ENCODE measurements at regions not wholly inside any gene's neighbourhood (a gene's known extent, or its start where the extent isn't known, plus 50 kb on each side); places are given as distances from the start of the nearest gene placed in this dataset.

DNA sequence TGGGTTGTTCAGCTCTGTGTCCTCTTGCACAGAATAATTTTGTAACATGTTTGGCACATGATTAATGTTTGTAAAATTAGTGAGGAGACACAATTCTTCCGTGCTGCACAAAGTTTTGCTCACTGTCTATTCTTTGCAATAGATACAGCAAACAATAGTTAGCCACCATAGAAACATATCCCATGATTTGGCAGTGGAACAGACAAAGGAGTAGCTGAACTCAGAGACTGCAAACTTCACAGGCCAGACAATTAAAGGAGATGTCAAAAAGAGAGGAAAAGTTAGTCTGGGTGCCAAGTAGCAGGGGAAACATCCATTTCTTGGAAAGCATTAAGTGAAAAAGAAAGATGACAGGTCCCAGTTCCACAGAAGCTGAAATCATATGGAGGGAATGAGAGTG is 267.4 kb upstream of the NRXN1 start:
- H3K79me2 ChIP-seq (ENCODE audit: control insufficient read depth, insufficient read depth, low read length): no peaks in the 10 kb centered on the region
- no peaks in the 10 kb centered on the region for H3K4me1 ChIP-seq (ENCODE audit: control insufficient read depth, insufficient read depth, low read length)
- H3K4me3 ChIP-seq: no peak overlapping the region
- no peaks in the 10 kb centered on the region for H3K27me3 ChIP-seq (replicated peaks in 1 of 2; ENCODE audit: control insufficient read depth in 2 of 2, insufficient read depth in 2 of 2, low read length in 1 of 2)
- CTCF ChIA-PET: interaction anchor here (2.0 kb wide), 1 partner anchor 12 kb away, joined by 5 read pairs; no protein-coding TSS in a partner anchor
- WGBS (ENCODE audit: insufficient coverage, insufficient replicate concordance, low lambda C conversion rate, missing lambda C conversion rate): 0% methylated on average over 1 of the region's 1 CpG
- BruUV-seq (replicated peaks): no TSS peak
- no peak overlapping the region for H2AFZ ChIP-seq (ENCODE audit: control insufficient read depth, low read depth, low read length)
- in situ Hi-C loops (cut with MboI): no loop called here
- H3K27ac ChIP-seq (ENCODE audit: control insufficient read depth, insufficient read depth): no peak overlapping the region
- H3K9ac ChIP-seq (ENCODE audit: control insufficient read depth, insufficient read depth, low read length): no peak overlapping the region
- ATAC-seq (no peak), FAIRE-seq (no peak), DNase-seq (ENCODE audit: low read depth, low spot score) (no peak)
- SMC1A ChIA-PET (ENCODE audit: uncharacterized antibody, unreplicated experiment): interaction anchor here (0.6 kb wide), 1 partner anchor 16 kb away, joined by 3 read pairs; no protein-coding TSS in a partner anchor
- H3K36me3 ChIP-seq (ENCODE audit: control insufficient read depth in 2 of 2, insufficient read depth in 2 of 2, low read length in 1 of 2): no peaks in the 10 kb centered on the region
- intact Hi-C loops (cut with micrococcal nuclease; ENCODE audit: unreplicated experiment): no loop called here
- H3K9me3 ChIP-seq (replicated peaks; ENCODE audit: control insufficient read depth, insufficient read depth, low read length): no peaks in the 10 kb centered on the region
- H3K4me2 ChIP-seq (ENCODE audit: control insufficient read depth, insufficient read depth): no peak overlapping the region
- RAD21 ChIA-PET (ENCODE audit: unreplicated experiment): interaction anchor here (1.4 kb wide), 1 partner anchor 10 kb away, joined by 3 read pairs; no protein-coding TSS in a partner anchor
- POLR2A ChIA-PET: interaction anchor here (0.6 kb wide), 1 partner anchor 520 kb away, joined by 3 read pairs; no protein-coding TSS in a partner anchor
- no peaks in the 10 kb centered on the region for H4K20me1 ChIP-seq (ENCODE audit: control insufficient read depth, insufficient read depth)
- TF ChIP-seq BHLHE40 (IDR thresholded peaks at IDR 0.05; ENCODE audit: borderline replicate concordance in 1 of 2, low read depth in 2 of 2, low read length in 1 of 2) (no peak), GABPA (IDR thresholded peaks at IDR 0.05; ENCODE audit: low read depth) (no peak), TAF1 (IDR thresholded peaks at IDR 0.05; ENCODE audit: borderline replicate concordance, low read depth, low read length) (no peak), ZNF217 (IDR thresholded peaks at IDR 0.05) (no peak), PAX5 (IDR thresholded peaks at IDR 0.05; ENCODE audit: borderline replicate concordance, low read depth, low read length) (no peak), CREB1 (IDR thresholded peaks at IDR 0.05; ENCODE audit: low read depth) (no peak), ZBED1 (IDR thresholded peaks at IDR 0.05; ENCODE audit: borderline replicate concordance) (no peak), ETV6 (conservative IDR thresholded peaks at IDR 0.05 in 1 of 2, IDR thresholded peaks at IDR 0.05 in 1 of 2; ENCODE audit: borderline replicate concordance in 1 of 2, low read depth in 1 of 2) (no peak), SMAD5 (IDR thresholded peaks at IDR 0.05; ENCODE audit: low read depth) (no peak)
- TF ChIP-seq, protein P1, sequence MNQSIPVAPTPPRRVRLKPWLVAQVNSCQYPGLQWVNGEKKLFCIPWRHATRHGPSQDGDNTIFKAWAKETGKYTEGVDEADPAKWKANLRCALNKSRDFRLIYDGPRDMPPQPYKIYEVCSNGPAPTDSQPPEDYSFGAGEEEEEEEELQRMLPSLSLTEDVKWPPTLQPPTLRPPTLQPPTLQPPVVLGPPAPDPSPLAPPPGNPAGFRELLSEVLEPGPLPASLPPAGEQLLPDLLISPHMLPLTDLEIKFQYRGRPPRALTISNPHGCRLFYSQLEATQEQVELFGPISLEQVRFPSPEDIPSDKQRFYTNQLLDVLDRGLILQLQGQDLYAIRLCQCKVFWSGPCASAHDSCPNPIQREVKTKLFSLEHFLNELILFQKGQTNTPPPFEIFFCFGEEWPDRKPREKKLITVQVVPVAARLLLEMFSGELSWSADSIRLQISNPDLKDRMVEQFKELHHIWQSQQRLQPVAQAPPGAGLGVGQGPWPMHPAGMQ (IDR thresholded peaks at IDR 0.05; ENCODE audit: borderline replicate concordance): no peak
- TF ChIP-seq, protein P2, sequence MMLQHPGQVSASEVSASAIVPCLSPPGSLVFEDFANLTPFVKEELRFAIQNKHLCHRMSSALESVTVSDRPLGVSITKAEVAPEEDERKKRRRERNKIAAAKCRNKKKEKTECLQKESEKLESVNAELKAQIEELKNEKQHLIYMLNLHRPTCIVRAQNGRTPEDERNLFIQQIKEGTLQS (IDR thresholded peaks at IDR 0.05; ENCODE audit: borderline replicate concordance, extremely low read depth, low read depth, low read length): no peak
- TF ChIP-seq, protein P3, sequence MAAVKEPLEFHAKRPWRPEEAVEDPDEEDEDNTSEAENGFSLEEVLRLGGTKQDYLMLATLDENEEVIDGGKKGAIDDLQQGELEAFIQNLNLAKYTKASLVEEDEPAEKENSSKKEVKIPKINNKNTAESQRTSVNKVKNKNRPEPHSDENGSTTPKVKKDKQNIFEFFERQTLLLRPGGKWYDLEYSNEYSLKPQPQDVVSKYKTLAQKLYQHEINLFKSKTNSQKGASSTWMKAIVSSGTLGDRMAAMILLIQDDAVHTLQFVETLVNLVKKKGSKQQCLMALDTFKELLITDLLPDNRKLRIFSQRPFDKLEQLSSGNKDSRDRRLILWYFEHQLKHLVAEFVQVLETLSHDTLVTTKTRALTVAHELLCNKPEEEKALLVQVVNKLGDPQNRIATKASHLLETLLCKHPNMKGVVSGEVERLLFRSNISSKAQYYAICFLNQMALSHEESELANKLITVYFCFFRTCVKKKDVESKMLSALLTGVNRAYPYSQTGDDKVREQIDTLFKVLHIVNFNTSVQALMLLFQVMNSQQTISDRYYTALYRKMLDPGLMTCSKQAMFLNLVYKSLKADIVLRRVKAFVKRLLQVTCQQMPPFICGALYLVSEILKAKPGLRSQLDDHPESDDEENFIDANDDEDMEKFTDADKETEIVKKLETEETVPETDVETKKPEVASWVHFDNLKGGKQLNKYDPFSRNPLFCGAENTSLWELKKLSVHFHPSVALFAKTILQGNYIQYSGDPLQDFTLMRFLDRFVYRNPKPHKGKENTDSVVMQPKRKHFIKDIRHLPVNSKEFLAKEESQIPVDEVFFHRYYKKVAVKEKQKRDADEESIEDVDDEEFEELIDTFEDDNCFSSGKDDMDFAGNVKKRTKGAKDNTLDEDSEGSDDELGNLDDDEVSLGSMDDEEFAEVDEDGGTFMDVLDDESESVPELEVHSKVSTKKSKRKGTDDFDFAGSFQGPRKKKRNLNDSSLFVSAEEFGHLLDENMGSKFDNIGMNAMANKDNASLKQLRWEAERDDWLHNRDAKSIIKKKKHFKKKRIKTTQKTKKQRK (IDR thresholded peaks at IDR 0.05; ENCODE audit: low read depth, low read length): no peak
- TF ChIP-seq, protein P4, sequence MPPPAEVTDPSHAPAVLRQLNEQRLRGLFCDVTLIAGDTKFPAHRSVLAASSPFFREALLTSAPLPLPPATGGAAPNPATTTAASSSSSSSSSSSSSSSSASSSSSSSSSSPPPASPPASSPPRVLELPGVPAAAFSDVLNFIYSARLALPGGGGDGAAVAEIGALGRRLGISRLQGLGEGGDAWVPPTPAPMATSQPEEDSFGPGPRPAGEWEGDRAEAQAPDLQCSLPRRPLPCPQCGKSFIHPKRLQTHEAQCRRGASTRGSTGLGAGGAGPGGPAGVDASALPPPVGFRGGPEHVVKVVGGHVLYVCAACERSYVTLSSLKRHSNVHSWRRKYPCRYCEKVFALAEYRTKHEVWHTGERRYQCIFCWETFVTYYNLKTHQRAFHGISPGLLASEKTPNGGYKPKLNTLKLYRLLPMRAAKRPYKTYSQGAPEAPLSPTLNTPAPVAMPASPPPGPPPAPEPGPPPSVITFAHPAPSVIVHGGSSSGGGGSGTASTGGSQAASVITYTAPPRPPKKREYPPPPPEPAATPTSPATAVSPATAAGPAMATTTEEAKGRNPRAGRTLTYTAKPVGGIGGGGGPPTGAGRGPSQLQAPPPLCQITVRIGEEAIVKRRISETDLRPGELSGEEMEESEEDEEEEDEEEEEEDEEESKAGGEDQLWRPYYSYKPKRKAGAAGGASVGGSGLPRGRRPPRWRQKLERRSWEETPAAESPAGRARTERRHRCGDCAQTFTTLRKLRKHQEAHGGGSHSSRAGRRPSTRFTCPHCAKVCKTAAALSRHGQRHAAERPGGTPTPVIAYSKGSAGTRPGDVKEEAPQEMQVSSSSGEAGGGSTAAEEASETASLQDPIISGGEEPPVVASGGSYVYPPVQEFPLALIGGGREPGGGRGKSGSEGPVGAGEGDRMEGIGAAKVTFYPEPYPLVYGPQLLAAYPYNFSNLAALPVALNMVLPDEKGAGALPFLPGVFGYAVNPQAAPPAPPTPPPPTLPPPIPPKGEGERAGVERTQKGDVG (CRISPR knock-in tag; IDR thresholded peaks at IDR 0.05): no peak
- TF ChIP-seq, protein P5, sequence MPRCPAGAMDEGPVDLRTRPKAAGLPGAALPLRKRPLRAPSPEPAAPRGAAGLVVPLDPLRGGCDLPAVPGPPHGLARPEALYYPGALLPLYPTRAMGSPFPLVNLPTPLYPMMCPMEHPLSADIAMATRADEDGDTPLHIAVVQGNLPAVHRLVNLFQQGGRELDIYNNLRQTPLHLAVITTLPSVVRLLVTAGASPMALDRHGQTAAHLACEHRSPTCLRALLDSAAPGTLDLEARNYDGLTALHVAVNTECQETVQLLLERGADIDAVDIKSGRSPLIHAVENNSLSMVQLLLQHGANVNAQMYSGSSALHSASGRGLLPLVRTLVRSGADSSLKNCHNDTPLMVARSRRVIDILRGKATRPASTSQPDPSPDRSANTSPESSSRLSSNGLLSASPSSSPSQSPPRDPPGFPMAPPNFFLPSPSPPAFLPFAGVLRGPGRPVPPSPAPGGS (IDR thresholded peaks at IDR 0.05; ENCODE audit: borderline replicate concordance, insufficient read depth, low read depth, low read length, poor library complexity, severe bottlenecking): no peak
